Stromal cell of bone marrow (primary cell): ENCODE measurements at regions not wholly inside any gene's neighbourhood (a gene's known extent, or its start where the extent isn't known, plus 50 kb on each side); places are given as distances from the start of the nearest gene placed in this dataset.

Experiments used
- DNase-seq: peaks from one replicate; pipeline ENCODE4 v3.0.0-alpha.2; 2012; ENCODE audit warnings: low read depth

DNA sequence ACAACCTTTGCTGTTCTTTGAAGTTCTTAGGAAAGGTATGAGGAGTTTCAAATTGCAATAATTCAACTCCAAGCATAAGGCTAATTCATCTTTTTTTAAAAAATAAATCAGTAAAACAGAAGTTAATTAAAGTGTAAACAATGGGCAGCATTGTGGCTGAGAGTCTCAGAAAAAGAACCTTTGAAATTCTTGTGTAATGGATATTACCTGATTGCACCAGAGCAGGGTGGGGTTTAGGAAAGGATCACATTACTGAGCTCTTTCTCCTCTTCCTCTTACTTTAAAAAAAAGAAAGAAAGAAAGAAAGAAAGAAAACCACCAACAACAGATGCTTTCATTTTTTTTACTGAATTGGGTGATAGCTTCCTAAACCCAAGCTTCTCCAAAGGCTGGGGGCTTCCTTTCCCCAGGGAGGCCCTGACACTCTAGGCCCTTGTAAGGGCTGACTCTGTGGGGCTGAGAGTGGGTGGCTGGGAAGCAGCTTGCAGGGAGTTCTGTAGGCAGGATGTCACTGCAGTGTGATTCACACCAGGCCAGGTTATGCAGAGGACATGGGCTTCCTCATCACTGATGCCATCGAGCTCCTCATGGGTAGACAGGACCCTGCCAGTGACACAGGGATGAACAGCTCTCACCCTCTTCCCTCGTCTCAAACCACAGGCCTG lies 564.5 kb downstream of the FGF9 start:
- no peak for DNase-seq

- no peak for DNase-seq
These were observed 565.0 kb downstream of the FGF9 start for GRCh38 chr13:22235950-22236290.

DNA sequence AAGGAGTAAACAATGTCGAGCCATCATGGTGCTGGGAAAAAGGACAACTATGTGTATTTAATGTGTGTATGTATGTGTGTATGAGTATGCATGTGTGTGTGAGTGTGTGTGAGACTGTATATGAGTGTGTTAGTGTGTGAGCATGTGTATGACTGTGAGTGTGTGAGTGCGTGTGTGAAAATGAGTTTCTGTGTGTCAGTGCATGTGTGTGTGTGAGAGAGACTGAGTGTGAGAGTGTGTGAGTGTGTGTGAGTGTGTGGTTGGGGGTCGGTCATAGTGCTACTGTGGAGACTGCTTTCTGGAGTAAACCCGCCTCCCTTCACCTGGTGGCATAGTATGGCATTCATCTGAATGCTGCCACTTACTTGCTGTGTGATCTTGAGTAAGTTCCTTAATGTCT lies 567.4 kb downstream of the FGF9 start:
- DNase-seq = no peak

DNA sequence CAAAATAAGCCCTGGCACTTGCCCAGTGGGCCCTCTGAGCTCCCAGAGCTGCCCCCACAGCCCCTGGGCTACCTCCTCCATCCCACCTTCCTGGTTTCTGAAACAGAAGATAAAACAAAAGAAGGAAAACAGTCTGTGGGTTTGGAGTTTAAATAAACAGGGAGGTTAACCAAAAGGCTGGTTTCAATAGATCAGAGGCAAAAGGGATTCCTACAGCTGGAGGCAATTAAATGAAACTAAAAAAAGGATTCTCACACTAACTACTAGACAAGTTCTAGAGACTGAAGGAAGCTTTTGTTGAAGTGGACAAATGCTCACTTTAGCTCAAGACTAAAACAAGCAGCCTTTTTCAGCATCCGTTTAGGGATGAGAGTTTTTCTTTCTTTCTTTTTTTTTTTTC lies 569.8 kb downstream of the FGF9 start:
- DNase-seq = no peak

GRCh38 chr13:22243469-22244163 lies 572.7 kb downstream of the FGF9 start:
- no peak for DNase-seq

DNA sequence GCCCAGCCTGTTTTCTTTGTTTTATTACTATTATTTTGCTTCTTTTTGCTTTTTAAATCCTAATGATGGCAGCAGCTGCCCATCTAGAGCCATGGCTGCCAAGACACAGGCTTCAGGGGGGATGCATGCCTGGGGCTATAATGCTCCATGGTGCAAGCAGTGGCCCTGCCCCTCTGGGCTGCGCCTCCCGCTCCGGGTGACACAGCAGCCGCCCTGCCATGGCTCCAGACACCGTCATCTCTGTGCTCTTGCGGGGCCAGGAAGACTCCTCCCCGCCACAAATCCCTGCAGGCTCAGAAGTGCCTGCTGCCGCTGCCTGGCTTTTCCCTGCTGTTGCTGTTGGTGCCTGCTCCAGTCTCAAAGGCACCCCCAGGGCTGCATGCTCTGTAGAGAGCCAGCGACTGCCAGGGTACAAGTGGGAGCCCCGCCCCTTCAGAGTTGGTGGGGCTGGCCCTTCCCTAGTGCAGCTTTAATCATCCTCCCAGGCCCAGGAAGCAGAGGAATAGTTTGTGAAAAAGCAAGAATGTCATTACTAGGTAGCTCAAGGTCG lies 581.5 kb downstream of the FGF9 start:
- DNase-seq = no peak

DNA sequence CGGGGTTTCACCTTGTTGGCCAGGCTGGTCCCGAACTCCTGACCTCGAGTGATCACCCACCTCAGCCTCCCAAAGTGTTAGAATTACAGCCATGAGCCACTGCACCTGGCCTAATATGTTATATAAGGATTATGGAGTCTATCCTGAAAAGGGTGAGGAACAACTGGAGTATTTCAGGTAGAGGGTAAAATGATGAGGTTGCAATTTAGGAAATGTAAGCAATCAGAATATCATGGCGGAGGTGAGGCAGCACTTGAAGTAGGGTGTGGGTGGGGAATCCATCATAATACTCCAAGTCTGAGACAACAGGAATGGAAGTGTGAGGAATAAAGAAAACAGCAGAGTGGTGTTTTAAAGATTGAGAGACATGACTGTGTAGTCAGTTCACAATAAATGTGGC lies 582.2 kb downstream of the FGF9 start:
- DNase-seq = no peak

DNA sequence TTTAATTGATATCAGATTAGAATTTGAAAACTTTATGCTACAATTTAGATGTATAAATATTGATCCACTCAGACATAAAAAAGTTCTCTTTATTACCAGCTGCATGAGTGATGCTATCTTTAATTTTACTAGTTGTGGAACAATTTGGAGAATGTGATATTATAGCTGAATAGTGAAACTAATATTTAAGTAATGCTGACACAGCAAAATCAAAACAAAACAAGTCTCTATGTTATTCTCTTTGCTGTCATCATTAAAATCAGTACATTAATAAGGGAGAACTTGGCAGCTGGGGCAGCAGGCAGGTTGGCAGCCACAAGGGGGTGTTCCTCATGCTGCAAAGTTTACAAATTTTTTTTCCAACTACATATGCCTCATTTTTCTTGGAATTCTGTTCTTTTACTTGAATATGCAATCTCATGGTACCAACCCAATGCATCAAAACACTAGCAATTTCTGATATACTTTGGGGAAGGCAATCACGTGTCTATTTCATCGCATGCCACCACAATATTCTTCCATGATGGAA lies 585.3 kb downstream of the FGF9 start:
- DNase-seq = no peak

- DNase-seq = no peak
These were observed 591.4 kb downstream of the FGF9 start for GRCh38 chr13:22262001-22262885.

DNA sequence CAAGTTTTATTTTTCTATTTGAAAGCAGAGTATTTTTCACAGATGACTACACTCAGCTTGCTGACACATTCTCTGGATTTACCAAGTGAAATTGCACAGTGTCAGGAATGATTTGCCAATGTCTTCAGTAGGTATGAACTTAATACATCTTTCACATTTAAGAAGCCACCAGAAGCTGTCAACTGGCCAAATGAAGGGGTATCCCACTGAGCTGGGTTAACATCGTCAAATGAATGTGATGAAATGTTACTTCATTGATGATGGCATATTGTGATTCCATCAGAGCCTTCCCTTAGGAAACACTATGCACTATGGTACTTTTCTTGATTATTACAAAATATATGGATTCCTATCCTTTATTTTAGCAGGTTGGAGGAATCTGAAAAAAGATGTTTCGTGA lies 592.3 kb downstream of the FGF9 start:
- no peak for DNase-seq

DNA sequence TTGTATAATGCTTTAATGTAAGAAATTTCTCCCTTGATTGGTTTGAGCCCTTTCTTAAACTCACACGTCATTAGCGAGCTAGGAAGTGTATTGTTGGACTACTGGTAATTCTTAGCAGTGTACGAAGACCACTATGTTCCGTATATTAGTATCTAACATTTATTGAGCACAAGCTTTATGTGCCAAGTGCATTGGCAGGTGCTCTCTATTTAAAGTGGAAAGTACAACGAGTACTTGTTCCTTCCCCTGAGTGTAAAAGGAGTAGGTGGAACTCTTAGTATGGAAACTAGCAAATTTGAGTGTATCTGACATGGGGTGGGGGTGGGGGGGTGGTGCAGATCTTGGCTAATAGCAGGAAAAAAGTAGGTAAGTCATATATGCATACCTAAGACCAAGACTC lies 594.7 kb downstream of the FGF9 start:
- DNase-seq = no peak

GRCh38 chr13:22270881-22271280 lies 600.0 kb downstream of the FGF9 start:
- no peak for DNase-seq

DNA sequence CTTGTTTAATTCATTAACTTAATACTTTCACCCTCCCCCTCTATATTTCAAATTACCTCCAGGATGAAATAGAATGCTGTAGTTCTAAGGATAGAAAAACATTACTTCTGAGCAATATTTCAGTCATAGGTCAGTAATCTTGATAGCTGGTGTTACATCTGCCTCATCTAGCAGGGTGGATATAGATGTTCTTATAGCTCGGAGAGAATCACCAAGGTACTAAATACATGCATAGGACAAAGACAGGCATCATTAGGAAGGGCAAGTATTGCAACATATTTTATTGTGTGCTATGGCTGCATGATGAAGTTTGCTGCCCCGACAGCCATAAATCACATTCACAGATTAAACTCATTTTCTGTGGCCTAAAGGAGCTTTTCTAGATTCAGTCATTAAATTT lies 601.0 kb downstream of the FGF9 start:
- DNase-seq = no peak

DNA sequence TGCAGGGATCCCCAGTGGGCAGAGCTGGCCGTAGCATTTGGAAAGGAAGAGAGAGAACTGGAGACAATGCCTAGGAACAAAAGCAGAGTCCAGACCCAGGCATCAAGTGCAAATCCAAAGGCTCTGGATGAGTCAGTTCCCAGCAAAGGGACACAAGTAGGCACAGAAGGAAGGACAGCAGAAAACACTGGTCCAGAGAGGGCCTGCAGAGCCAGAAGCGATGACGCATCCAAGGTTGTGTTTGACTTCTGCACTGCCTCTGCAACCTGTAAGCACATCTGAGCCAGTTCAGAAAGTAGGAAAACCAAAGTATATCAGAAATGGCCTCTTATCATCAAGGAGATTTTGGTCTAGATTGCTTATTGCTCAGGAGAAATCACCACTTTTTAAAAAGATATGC lies 604.5 kb downstream of the FGF9 start:
- DNase-seq = no peak

DNA sequence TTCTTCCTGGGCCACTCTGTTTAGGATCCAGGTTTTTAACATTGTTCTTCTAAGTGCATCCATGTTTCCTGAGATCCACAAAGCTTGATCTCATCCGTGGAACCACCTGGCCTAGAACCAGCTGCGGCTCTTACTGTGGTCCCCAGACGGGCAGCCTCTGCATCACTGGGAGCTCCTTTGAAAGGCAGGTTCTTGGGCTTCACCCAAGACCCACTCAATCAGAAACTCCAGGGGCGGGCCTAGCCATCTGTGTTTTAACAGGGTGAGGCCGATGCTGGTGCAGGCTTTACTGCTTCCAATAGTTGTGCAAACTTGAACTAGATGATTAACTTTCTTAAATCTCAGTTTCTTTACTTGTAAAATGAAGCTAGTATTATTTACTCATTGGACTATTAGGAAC lies 605.7 kb downstream of the FGF9 start:
- no peak for DNase-seq

DNA sequence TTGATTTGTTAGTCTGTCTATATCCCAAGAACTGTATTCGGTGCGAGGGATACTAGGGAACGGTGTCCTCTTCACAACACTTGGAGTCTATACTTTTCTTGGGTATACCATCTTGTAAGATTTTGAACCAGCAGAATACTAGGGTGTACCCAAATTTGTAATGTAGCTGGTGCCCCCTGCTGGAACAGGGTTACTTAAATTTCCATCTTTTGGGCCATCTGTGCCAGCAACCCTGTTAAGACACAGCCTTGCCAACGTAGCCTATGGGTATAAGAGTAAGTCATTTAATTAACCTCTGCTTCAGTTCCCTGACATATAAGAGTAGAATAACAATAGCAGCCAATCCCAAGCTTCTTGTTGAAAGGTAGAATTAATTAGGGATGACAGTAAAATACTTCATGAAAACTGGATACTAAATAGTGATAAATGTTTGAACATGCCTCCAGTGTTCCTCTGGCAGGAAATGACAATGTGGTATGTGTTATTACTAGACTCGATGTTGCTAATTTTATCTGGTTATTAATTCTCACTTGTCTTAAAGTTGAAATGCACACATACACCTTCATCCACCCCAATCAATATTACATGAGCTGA lies 607.6 kb downstream of the FGF9 start:
- no peak for DNase-seq

GRCh38 chr13:22285867-22286266 lies 615.0 kb downstream of the FGF9 start:
- no peak for DNase-seq

- DNase-seq = no peak
These were observed 615.5 kb downstream of the FGF9 start for GRCh38 chr13:22286338-22286737.

GRCh38 chr13:22287343-22287920 lies 616.6 kb downstream of the FGF9 start:
- no peak for DNase-seq

DNA sequence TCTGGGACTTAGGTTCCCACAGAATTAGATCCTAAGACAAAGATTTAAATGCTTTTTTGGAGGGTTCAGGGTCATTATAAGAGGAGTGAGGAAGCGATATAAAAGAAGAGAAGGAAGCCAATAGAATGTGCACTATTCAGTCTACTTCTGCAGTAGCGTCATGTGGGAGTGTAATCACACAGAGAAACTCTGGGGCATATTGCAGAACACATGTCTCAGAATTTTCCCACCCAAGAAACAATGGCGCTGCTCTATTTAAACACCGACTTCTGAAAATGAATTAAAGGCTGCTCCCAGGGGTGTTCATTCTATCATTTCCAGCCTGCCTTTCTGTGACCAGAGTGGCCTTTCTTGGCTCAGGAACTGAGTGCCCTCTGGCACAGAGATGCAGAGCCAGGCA lies 617.6 kb downstream of the FGF9 start:
- DNase-seq = no peak

DNA sequence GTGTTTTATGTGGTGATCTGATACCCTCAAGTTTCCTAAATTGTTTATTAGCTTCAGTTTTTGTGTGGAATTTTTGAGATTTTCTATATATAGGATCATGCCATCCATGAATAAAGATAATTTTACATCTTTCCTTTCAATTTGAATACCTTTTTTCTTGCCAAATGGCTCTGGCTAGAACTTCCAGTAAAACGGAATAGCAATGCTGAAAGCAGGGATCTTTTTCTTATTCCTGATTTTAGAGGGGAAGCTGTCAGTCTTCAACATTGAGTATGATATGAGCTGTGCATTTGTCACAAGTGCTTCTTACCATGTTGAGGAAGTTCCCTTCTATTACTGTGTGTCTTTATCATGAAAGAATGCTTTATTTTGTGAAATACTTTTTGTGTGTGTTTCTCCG lies 618.8 kb downstream of the FGF9 start:
- no peak for DNase-seq

DNA sequence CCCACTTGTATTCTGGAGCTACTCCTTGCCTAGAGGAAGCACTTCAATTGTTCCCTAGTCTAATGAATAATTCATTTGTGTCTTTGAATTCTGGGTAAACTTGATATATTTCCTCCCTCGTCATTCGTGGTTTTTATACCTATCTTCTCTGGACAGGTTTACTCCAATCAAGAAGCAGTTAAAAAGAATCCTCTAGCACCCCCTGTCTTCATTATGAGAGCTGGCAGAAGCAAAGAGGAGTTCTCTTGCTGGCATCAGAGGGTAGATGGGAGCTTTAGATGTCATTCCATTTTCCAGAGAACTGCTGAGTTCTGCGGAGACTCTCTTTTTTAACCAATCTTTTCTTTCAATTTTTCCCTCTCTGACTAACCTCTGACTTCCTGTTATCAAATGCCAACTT lies 627.7 kb downstream of the FGF9 start:
- DNase-seq = no peak
